Ascending aorta (tissue), 2 donors: ENCODE measurements at regions not wholly inside any gene's neighbourhood (a gene's known extent, or its start where the extent isn't known, plus 50 kb on each side); places are given as distances from the start of the nearest gene placed in this dataset.

ENCODE experiments used
- DNase-seq, 2 donors: peaks; one replicate each; pipeline ENCODE4 v3.0.0-alpha.2; 2019; ENCODE audit warnings: low spot score in 2 of 2
- H3K27ac ChIP-seq, 2 donors: fragments of 200-600 bp; sonication (generic); one replicate each; pipeline ENCODE4 v1.5.1; 2016 to 2017; ENCODE audit warnings: mild to moderate bottlenecking in 1 of 2
- H3K27me3 ChIP-seq: fragments of 200-600 bp; sonication (generic); one replicate; pipeline ENCODE4 v1.5.1; 2017
- H3K36me3 ChIP-seq, 2 donors: fragments of 200-600 bp; sonication (generic); one replicate each; pipeline ENCODE4 v1.5.1; 2016
- H3K4me1 ChIP-seq, 2 donors: fragments of 200-600 bp; sonication (generic); one replicate each; pipeline ENCODE4 v1.5.1; 2016 to 2017; ENCODE audit warnings: mild to moderate bottlenecking in 1 of 2
- H3K4me3 ChIP-seq, 2 donors: fragments of 200-600 bp; sonication (generic); one replicate each; pipeline ENCODE4 v1.5.1; 2016 to 2017; ENCODE audit warnings: mild to moderate bottlenecking in 1 of 2
- H3K9me3 ChIP-seq, 2 donors: fragments of 200-600 bp; sonication (generic); one replicate each; pipeline ENCODE4 v1.5.1; 2016
- CTCF ChIP-seq, 3 experiments: fragments of 200-600 bp in 2 of 3; fragments of 450-650 bp in 1 of 3; sonication (generic) in 2 of 3; IDR thresholded peaks; one replicate each; pipeline ENCODE4 v1.5.1; 2016 to 2019; ENCODE audit warnings: antibody characterized with exemption in 3 of 3, mild to moderate bottlenecking in 1 of 3, moderate library complexity in 1 of 3
- intact Hi-C: fragments of 100-400 bp; cut with DNase I; formaldehyde crosslinking; loops from one replicate; pipeline ENCODE4 v1.15.1; 2023

GRCh38 chr9:79858508-79858907 lies 286.7 kb downstream of the TLE4 start:
- no peaks in the 10 kb centered on the region for H3K4me1 ChIP-seq
- intact Hi-C loops = no loop called here
- H3K4me3 ChIP-seq = no peak overlapping the region
- H3K36me3 ChIP-seq = no peaks in the 10 kb centered on the region
- no peak overlapping the region for H3K27ac ChIP-seq
- H3K27me3 ChIP-seq = no peaks in the 10 kb centered on the region
- DNase-seq = no peak
- no peak for TF ChIP-seq CTCF (IDR thresholded peaks at IDR 0.05)
- H3K9me3 ChIP-seq = no peaks in the 10 kb centered on the region

GRCh38 chr9:79857188-79857587 lies 285.4 kb downstream of the TLE4 start:
- Histone ChIP-seq H3K27ac (no peak overlapping the region), H3K27me3 (no peaks in the 10 kb centered on the region), H3K9me3 (no peaks in the 10 kb centered on the region), H3K4me1 (no peaks in the 10 kb centered on the region), H3K4me3 (no peak overlapping the region), H3K36me3 (no peaks in the 10 kb centered on the region)
- no peak for DNase-seq
- no peak for TF ChIP-seq CTCF (IDR thresholded peaks at IDR 0.05)
- intact Hi-C loops = no loop called here

GRCh38 chr9:79847074-79847473 lies 275.3 kb downstream of the TLE4 start:
- Histone ChIP-seq H3K4me3 (no peak overlapping the region), H3K27me3 (no peaks in the 10 kb centered on the region), H3K9me3 (peaks cover 13 to 14% of the 10 kb centered on the region in 2 donors), H3K36me3 (no peaks in the 10 kb centered on the region), H3K27ac (no peak overlapping the region), H3K4me1 (no peaks in the 10 kb centered on the region)
- no peak for TF ChIP-seq CTCF (IDR thresholded peaks at IDR 0.05)
- intact Hi-C loops = no loop called here
- DNase-seq = no peak

- DNase-seq = no peak
- TF ChIP-seq CTCF (IDR thresholded peaks at IDR 0.05) = no peak
- Histone ChIP-seq H3K36me3 (no peaks in the 10 kb centered on the region), H3K27ac (no peak overlapping the region), H3K4me1 (no peaks in the 10 kb centered on the region), H3K4me3 (no peak overlapping the region), H3K9me3 (no peaks in the 10 kb centered on the region), H3K27me3 (no peaks in the 10 kb centered on the region)
- intact Hi-C loops = no loop called here
Observed at GRCh38 chr9:79829566-79830302, 258.0 kb downstream of the TLE4 start.

GRCh38 chr9:79824265-79824664 lies 252.5 kb downstream of the TLE4 start:
- intact Hi-C loops = no loop called here
- DNase-seq = no peak
- Histone ChIP-seq H3K27ac (no peak overlapping the region), H3K9me3 (no peaks in the 10 kb centered on the region), H3K4me3 (no peak overlapping the region), H3K27me3 (no peaks in the 10 kb centered on the region), H3K4me1 (no peaks in the 10 kb centered on the region), H3K36me3 (no peaks in the 10 kb centered on the region)
- no peak for TF ChIP-seq CTCF (IDR thresholded peaks at IDR 0.05)
